Activated naive CD8-positive, alpha-beta T cell (primary cell): ENCODE measurements at regions not wholly inside any gene's neighbourhood (a gene's known extent, or its start where the extent isn't known, plus 50 kb on each side); places are given as distances from the start of the nearest gene placed in this dataset.

Experiments used
- H3K27ac Mint-ChIP-seq: one replicate; pipeline ENCODE4 v1.8.0; 2021; ENCODE audit warnings: mixed read lengths
- H3K27me3 Mint-ChIP-seq: one replicate; pipeline ENCODE4 v1.8.0; 2021; ENCODE audit warnings: mixed read lengths
- H3K36me3 Mint-ChIP-seq: one replicate; pipeline ENCODE4 v1.8.0; 2021; ENCODE audit warnings: mixed read lengths
- H3K4me1 Mint-ChIP-seq: one replicate; pipeline ENCODE4 v1.8.0; 2021; ENCODE audit warnings: low read depth, mixed read lengths
- H3K4me3 Mint-ChIP-seq: one replicate; pipeline ENCODE4 v1.8.0; 2021; ENCODE audit warnings: mild to moderate bottlenecking, mixed read lengths
- H3K9me3 Mint-ChIP-seq: one replicate; pipeline ENCODE4 v1.8.0; 2021; ENCODE audit warnings: low read depth, mixed read lengths

DNA sequence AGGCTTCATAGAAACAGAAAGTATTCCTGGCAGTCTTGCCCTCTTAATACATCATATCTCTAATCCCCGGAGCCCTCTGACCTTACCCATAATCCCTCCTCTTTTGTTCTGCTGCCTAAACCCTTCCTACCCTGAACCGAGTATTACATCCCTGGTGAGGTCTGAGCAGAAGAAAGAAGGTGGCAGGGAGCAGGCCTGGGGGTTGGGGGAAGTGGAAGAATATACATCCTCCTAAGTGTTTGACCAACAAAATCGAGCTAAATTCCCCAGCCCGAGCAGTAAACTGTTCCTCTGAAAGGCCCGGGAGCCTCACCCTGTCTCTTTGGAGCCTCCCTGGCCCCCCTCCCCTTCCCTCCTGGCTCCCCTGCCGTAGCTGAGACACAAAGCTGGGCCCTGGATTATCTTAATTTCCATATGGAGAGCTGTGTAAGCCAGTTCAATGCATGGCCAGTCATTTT is 192.6 kb upstream of the LHX5 start:
- H3K27ac Mint-ChIP-seq = no peak overlapping the region
- no peaks in the 10 kb centered on the region for H3K4me1 Mint-ChIP-seq
- no peak overlapping the region for H3K4me3 Mint-ChIP-seq
- no peaks in the 10 kb centered on the region for H3K9me3 Mint-ChIP-seq
- H3K36me3 Mint-ChIP-seq = no peaks in the 10 kb centered on the region
- H3K27me3 Mint-ChIP-seq = peaks cover 11% of the 10 kb centered on the region

DNA sequence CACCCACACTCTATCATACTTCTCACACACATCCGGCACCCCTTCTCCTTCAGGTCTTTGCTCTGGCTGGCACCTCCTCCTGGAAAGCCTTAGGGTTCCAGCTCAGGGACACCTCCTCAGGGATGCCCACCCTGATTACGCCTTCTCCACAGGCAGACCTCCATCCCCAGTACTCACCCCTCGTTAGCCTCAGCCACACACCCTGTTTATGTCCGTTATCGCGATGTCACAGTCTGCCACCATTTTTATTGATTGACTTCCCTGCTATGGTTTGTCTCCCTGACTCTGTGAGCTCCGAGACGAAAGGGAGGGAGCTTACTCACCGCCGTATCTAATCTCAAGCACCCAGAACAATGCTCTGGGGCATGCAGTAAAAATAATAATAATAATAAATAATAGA is 191.7 kb upstream of the LHX5 start:
- no peaks in the 10 kb centered on the region for H3K36me3 Mint-ChIP-seq
- peaks cover 11% of the 10 kb centered on the region for H3K27me3 Mint-ChIP-seq
- peaks cover 2% of the 10 kb centered on the region for H3K9me3 Mint-ChIP-seq
- H3K4me3 Mint-ChIP-seq = no peak overlapping the region
- H3K4me1 Mint-ChIP-seq = no peaks in the 10 kb centered on the region
- no peak overlapping the region for H3K27ac Mint-ChIP-seq

DNA sequence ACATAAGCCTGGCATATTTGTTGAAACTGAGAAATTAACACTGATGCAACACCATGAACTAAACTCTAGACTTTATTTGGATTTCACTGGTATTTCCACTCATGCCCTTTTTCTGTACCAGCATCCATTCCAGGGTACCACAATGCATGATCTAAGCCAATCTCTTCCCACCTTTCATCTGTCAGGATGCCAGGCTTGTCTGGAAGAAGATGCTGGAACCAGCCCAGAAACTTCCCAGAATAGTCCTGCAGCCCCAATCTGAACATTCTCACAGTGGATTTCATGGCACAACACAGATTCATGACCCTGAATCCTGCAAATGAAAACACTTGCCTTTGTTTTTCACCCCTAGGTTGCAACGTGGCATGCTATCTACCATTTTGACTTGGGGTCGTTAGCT is 189.3 kb upstream of the LHX5 start:
- Mint-ChIP-seq H3K27ac (no peak overlapping the region), H3K9me3 (peaks cover 6% of the 10 kb centered on the region), H3K36me3 (no peaks in the 10 kb centered on the region), H3K4me1 (no peaks in the 10 kb centered on the region), H3K27me3 (peaks cover 9% of the 10 kb centered on the region), H3K4me3 (no peak overlapping the region)

DNA sequence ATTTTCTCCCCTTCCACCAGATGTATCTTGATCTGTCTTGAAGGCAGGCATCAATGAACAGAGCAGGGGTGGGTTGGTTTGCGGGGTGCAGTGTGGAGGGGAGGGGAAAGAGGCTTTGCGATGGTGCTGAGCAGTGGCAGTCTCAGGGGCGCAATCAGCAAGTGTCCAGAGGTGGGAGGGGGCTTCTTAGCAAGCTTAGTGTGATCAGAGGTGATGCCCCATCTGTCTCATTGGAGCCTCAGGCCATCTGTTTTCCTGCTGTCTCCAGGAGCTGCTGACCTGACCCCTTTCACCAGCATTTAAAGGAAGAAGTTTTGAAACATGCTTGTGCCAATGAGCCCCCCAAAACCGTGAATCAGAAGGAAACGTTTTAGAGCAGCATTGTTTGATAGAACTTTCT is 187.7 kb upstream of the LHX5 start:
- Mint-ChIP-seq H3K4me3 (no peak overlapping the region), H3K4me1 (no peaks in the 10 kb centered on the region), H3K36me3 (no peaks in the 10 kb centered on the region)

DNA sequence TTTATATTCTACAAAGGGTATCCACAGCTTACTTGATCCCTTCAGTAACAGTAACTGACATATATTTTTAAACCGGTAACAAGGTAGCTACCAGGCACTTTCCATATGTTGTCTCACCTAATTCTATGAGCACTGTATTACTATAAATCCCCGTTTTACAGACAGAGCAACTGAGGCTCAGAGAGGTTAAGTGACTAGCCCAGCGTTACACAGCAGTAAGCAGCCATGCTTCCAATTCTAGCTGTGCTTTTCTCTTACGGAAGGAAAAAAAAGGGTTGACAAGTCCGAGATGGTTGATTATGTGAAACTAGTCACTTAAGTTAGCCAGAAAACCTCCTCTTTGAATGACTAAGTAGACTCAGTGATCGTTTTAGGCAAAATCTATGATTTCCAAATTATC is 187.3 kb upstream of the LHX5 start:
- H3K27ac Mint-ChIP-seq = no peak overlapping the region
- H3K4me3 Mint-ChIP-seq = no peak overlapping the region
- H3K27me3 Mint-ChIP-seq = peaks cover 6% of the 10 kb centered on the region
- H3K9me3 Mint-ChIP-seq = peaks cover 6% of the 10 kb centered on the region
- H3K36me3 Mint-ChIP-seq = no peaks in the 10 kb centered on the region
- no peaks in the 10 kb centered on the region for H3K4me1 Mint-ChIP-seq

More for the DNA sequence above, 187.7 kb upstream of the LHX5 start:
- H3K27ac Mint-ChIP-seq = no peak overlapping the region
- peaks cover 6% of the 10 kb centered on the region for H3K27me3 Mint-ChIP-seq
- peaks cover 6% of the 10 kb centered on the region for H3K9me3 Mint-ChIP-seq

DNA sequence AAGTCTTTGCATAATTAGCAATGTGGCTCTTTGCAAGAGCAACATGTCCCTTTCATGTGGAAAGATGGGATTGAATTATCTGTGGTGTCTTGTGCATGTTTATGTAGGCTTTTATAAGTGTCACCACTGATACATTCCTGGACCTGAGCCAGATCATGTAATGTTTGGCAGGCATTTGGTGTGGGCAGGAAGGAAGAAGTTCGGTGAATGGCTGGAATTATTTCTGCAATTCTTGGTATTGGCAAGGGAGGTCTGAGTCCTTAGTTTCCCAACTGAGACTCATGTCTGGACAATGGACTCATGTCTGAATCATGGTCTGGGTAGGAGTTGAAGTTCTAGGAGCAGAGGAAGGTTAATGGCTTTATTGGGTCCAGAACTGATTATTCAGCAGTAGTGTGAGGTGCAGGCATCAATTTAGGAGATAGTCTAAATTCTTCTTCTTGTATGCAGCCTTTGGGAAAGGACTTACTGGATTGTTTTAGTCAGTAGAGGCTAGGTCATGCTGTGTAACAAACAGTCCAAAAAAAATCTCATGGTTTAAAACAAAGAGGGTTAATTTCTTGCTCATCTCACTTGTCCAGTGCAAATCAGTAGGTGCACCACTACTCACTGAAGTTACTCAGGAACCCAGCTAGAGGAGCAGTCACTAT is 186.5 kb upstream of the LHX5 start:
- Mint-ChIP-seq H3K27me3 (peaks cover 2% of the 10 kb centered on the region), H3K4me1 (no peaks in the 10 kb centered on the region), H3K9me3 (peaks cover 6% of the 10 kb centered on the region), H3K4me3 (no peak overlapping the region), H3K36me3 (no peaks in the 10 kb centered on the region), H3K27ac (no peak overlapping the region)

DNA sequence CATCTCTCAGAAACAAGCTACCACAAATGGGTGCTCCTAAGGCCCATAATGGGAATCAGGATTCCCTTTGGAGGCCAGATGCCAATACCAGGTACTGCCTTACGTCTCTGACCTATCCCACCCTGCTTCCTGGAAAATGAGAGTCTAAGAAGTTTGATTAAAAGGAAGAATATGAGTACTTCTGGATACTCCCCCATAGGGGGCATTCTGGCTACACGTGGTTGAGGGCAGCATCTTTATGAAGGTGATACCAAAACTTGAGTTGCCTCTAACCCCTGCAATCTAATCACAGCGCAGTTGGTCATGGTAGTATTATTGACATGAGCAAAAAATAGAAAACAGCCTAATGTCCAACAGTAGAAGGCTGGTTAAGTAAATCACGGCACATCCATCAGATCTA is 184.2 kb upstream of the LHX5 start:
- no peak overlapping the region for H3K27ac Mint-ChIP-seq
- H3K9me3 Mint-ChIP-seq = peaks cover 6% of the 10 kb centered on the region
- no peaks in the 10 kb centered on the region for H3K27me3 Mint-ChIP-seq
- no peak overlapping the region for H3K4me3 Mint-ChIP-seq
- no peaks in the 10 kb centered on the region for H3K4me1 Mint-ChIP-seq
- no peaks in the 10 kb centered on the region for H3K36me3 Mint-ChIP-seq

DNA sequence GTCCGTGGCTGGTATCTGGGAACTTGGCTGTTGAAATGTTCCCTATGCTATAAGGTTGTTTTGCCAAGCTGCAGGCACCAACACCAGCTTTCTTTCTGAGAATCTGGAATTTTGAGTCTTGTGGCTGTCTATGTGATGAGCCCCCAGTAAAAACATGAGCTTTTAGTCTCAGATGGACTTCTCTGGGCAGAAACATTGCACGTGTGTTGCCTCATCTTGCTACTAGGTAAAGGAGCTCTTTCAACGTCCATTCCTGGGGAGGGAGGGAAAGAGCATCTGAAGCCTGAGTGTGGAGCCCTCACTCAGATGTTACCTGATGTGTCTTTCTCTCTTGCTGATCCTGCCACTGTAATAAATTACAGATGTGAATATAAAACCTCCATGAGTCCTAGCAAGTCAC is 183.8 kb upstream of the LHX5 start:
- Mint-ChIP-seq H3K9me3 (peaks cover 6% of the 10 kb centered on the region), H3K36me3 (no peaks in the 10 kb centered on the region), H3K4me3 (no peak overlapping the region), H3K4me1 (no peaks in the 10 kb centered on the region), H3K27ac (no peak overlapping the region), H3K27me3 (no peaks in the 10 kb centered on the region)

DNA sequence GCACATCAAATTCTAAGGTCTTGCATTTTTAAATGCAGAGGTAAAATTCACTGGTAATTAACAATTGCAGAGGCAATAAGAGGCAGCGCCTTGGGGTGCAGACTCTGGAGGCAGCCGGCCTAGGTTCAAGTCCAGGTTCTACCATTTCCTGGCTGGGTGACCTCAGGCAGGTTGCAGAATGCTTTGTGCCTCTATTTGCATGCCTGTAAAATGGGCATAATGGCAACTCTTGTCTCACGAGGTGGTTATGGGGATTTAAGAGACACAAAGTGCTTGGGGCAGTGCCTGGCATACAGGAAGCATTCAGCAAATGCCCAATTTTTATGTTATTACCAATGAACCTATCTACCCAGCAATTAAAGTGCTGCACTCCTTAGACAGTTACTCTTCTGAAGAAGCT is 180.0 kb upstream of the LHX5 start:
- Mint-ChIP-seq H3K4me3 (no peak overlapping the region), H3K4me1 (no peaks in the 10 kb centered on the region), H3K9me3 (no peaks in the 10 kb centered on the region), H3K36me3 (no peaks in the 10 kb centered on the region), H3K27ac (no peak overlapping the region), H3K27me3 (peaks cover 12% of the 10 kb centered on the region)

DNA sequence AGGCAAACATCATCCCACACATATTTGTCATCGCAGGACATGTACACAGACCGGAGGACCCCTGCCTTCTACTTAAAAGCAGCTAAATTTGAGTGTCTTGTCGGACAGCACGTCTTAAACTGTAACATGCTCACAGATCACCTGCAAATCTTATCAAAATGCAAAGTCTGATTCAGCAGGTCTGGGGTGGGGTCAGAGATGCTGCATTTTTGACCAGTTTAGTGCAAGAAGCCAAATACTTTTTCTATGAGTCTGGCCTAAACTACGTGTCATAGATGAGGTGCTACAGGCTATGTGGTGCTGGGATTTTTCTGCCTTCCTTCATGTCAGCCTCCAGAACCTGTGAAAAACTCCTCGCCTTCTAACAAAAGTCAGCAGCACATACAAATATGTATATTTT is 178.8 kb upstream of the LHX5 start:
- Mint-ChIP-seq H3K27me3 (peaks cover 15% of the 10 kb centered on the region), H3K4me3 (no peak overlapping the region), H3K9me3 (no peaks in the 10 kb centered on the region), H3K27ac (no peak overlapping the region), H3K36me3 (no peaks in the 10 kb centered on the region), H3K4me1 (no peaks in the 10 kb centered on the region)

DNA sequence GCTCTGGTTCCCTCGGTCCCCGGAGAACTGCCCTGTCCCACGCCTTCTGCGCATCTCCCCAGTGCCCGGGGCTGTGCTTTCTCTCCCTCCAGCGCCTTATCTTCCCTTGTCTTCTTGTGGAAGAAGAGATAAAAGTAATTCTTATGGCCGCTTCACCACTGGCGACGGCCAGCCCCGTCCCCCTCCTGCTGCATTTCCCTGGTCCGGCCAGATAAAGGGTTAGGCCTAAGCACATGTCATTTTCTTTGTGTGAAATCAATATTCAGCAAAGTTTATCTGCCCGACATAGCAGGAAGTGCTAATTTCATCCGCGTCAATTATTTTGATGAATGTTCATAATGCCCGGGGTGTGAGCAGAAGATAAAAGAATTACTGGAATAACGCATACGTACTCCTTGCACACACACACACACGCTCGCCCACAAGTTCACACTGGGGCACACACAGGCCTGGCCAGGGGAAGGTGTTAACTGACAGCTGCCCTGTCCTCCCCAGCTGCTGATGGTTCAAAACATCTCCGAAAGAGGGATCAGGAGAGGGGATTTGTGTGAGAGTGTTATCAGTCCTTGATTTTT is 177.7 kb upstream of the LHX5 start:
- Mint-ChIP-seq H3K36me3 (no peaks in the 10 kb centered on the region), H3K4me1 (no peaks in the 10 kb centered on the region), H3K27ac (no peak overlapping the region), H3K4me3 (no peak overlapping the region), H3K9me3 (no peaks in the 10 kb centered on the region), H3K27me3 (peaks cover 18% of the 10 kb centered on the region)

DNA sequence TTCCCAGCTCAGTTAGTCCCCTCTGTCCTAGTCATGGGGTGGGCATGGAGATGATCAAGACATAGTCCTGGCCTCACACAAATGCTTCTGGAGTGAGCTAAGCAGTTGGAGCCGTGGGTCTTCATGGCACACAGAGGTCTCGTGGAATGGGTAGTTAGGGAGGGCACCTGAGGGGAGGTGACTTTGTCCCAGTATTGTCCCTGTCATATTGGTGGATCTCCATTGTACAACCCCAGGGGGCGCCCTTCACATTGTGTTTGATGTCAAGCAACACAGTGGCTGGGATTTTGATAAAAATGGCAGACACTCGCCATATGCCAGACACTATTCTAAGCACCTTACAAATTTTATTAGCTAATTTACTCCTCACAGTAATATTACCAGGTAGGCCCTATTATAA is 175.4 kb upstream of the LHX5 start:
- Mint-ChIP-seq H3K27ac (no peak overlapping the region), H3K9me3 (no peaks in the 10 kb centered on the region), H3K27me3 (peaks cover 24% of the 10 kb centered on the region), H3K36me3 (no peaks in the 10 kb centered on the region), H3K4me1 (no peaks in the 10 kb centered on the region), H3K4me3 (no peak overlapping the region)

DNA sequence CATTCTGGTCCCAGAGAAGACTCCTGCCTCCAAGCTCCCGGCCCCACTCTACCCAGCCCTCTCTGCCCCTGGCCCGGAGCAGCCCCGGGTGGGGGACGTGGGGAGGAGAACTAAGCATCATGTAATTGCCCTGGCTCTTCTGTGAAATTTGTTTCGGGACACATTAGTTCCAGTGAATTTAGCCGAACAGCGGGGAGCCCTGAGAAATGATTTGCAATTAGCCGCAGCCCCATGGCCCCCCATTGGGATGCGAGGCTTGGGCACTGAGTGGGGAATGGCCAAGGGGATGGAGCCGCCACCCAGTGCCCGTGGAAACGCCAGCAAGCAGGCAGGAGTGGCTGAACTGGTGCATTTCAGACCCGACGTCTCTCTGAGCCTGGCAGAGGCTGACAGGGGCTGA is 173.9 kb upstream of the LHX5 start:
- Mint-ChIP-seq H3K27me3 (peaks cover 27% of the 10 kb centered on the region), H3K9me3 (no peaks in the 10 kb centered on the region), H3K36me3 (no peaks in the 10 kb centered on the region), H3K4me1 (no peaks in the 10 kb centered on the region), H3K27ac (no peak overlapping the region), H3K4me3 (no peak overlapping the region)

DNA sequence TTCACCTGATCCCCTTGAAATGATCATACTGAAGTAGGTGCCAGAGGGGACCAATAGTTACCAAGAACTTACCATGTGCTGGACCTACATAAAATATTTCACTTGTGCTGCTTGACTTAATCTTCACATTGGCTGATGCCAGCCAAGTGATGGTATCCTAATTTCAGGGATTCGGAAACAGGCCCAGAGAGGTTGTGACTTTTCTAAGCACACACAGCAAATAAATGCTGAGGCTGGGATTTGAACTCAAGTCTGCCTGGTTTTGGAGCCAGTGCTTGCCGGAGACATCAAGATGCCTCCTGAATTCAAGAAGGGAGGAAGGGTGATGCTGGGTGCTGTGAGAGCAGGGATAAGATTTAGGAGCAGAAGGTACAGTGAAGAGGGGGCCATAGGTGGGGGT is 173.5 kb upstream of the LHX5 start:
- Mint-ChIP-seq H3K4me3 (no peak overlapping the region), H3K9me3 (no peaks in the 10 kb centered on the region), H3K4me1 (no peaks in the 10 kb centered on the region), H3K27ac (no peak overlapping the region), H3K27me3 (peaks cover 27% of the 10 kb centered on the region), H3K36me3 (no peaks in the 10 kb centered on the region)

DNA sequence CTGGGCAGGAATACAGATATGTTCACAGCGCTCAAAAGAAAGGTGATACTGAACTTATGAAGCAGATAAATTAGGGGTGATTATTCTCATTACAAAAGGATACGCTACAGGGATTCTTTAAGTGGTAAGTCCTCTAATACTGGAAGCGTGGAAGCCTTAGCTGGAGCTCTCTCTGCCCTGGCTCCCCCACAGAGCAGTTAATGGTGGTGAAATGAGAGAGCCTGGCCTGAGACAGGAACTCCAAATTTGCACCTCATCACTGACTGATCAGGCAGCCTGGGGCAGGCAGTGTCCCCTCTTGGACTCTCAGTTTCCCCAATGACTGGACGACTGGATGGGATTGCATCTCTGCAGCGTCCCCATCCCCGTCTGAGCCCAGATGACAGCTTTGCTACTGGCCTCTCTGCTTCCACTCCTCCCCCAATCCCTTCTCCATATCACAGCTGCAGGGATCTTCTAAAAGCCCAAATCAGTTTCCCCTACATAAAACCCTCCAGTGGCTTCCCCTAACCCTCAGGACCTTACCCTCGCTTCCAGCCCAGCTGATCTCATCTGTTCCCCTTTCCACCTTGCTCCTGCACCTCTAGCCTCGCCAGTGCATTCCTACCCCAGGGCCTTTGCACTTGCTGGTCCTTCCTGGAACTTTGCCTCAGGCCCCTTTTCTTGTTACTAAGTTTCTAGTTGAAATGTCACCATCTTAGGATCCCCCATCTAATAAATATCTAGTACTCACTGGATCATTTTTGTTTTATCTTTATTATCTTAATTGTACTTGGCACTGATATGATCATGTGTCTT is 171.7 kb upstream of the LHX5 start:
- Mint-ChIP-seq H3K4me3 (no peak overlapping the region), H3K27ac (no peak overlapping the region), H3K27me3 (peaks cover 32% of the 10 kb centered on the region), H3K9me3 (no peaks in the 10 kb centered on the region), H3K36me3 (no peaks in the 10 kb centered on the region), H3K4me1 (no peaks in the 10 kb centered on the region)
